Nephron progenitor cell (in vitro differentiated cells): ENCODE measurements at regions not wholly inside any gene's neighbourhood (a gene's known extent, or its start where the extent isn't known, plus 50 kb on each side); places are given as distances from the start of the nearest gene placed in this dataset.

Experiments used
- DNase-seq: peaks from one replicate; pipeline ENCODE4 v3.0.0; 2021
- H3K27ac Mint-ChIP-seq: 2 replicates; pipeline ENCODE4 v1.8.0; 2021; ENCODE audit warnings: mild to moderate bottlenecking, moderate library complexity, mixed read lengths
- H3K27me3 Mint-ChIP-seq: 2 replicates; pipeline ENCODE4 v1.8.0; 2021; ENCODE audit warnings: mild to moderate bottlenecking, low read depth, mixed read lengths; ENCODE audit not compliant: poor library complexity
- H3K36me3 Mint-ChIP-seq: 2 replicates; pipeline ENCODE4 v1.8.0; 2021; ENCODE audit warnings: low read depth, mixed read lengths
- H3K4me1 Mint-ChIP-seq: 2 replicates; pipeline ENCODE4 v1.8.0; 2021; ENCODE audit warnings: mixed read lengths
- H3K4me3 Mint-ChIP-seq: 2 replicates; pipeline ENCODE4 v1.8.0; 2021; ENCODE audit warnings: mild to moderate bottlenecking, moderate library complexity, mixed read lengths
- H3K9me3 Mint-ChIP-seq: 2 replicates; pipeline ENCODE4 v1.8.0; 2021; ENCODE audit warnings: mild to moderate bottlenecking, moderate library complexity, mixed read lengths
- CTCF ChIP-seq: fragments of 200-600 bp; sonication (generic); IDR thresholded peaks from 2 replicates; pipeline ENCODE4 v1.5.0; 2021; ENCODE audit warnings: antibody characterized with exemption

GRCh38 chr10:130929422-130930325 lies 381.8 kb downstream of the TCERG1L start:
- Mint-ChIP-seq H3K27me3 (peaks cover 7% of the 10 kb centered on the region), H3K9me3 (no peaks in the 10 kb centered on the region), H3K27ac (no peak overlapping the region), H3K36me3 (no peaks in the 10 kb centered on the region), H3K4me3 (no peak overlapping the region), H3K4me1 (peaks cover 7% of the 10 kb centered on the region)
- DNase-seq = no peak
- TF ChIP-seq CTCF = no peak

GRCh38 chr10:130930821-130931220 lies 380.7 kb downstream of the TCERG1L start:
- Mint-ChIP-seq H3K4me3 (no peak overlapping the region), H3K27ac (no peak overlapping the region), H3K36me3 (no peaks in the 10 kb centered on the region), H3K9me3 (no peaks in the 10 kb centered on the region), H3K4me1 (peaks cover 7% of the 10 kb centered on the region), H3K27me3 (peaks cover 7% of the 10 kb centered on the region)
- no peak for DNase-seq
- TF ChIP-seq CTCF = no peak

- DNase-seq = no peak
- H3K27me3 Mint-ChIP-seq = peaks cover 7% of the 10 kb centered on the region
- no peak for TF ChIP-seq CTCF
- H3K9me3 Mint-ChIP-seq = no peaks in the 10 kb centered on the region
- H3K4me1 Mint-ChIP-seq = peaks cover 7% of the 10 kb centered on the region
- H3K27ac Mint-ChIP-seq = no peak overlapping the region
- H3K36me3 Mint-ChIP-seq = no peaks in the 10 kb centered on the region
- no peak overlapping the region for H3K4me3 Mint-ChIP-seq
Observed at GRCh38 chr10:130931256-130931655, 380.3 kb downstream of the TCERG1L start.

- no peak overlapping the region for H3K4me3 Mint-ChIP-seq
- H3K27me3 Mint-ChIP-seq = peaks cover 7% of the 10 kb centered on the region
- H3K4me1 Mint-ChIP-seq = peaks cover 7% of the 10 kb centered on the region
- no peak for DNase-seq
- H3K27ac Mint-ChIP-seq = no peak overlapping the region
- H3K36me3 Mint-ChIP-seq = no peaks in the 10 kb centered on the region
- TF ChIP-seq CTCF = no peak
- no peaks in the 10 kb centered on the region for H3K9me3 Mint-ChIP-seq
Observed at GRCh38 chr10:130932326-130933007, 379.1 kb downstream of the TCERG1L start.

GRCh38 chr10:130933008-130933390 lies 378.5 kb downstream of the TCERG1L start:
- H3K27ac Mint-ChIP-seq = no peak overlapping the region
- H3K27me3 Mint-ChIP-seq = peaks cover 7% of the 10 kb centered on the region
- peaks cover 7% of the 10 kb centered on the region for H3K4me1 Mint-ChIP-seq
- no peak overlapping the region for H3K4me3 Mint-ChIP-seq
- H3K36me3 Mint-ChIP-seq = no peaks in the 10 kb centered on the region
- TF ChIP-seq CTCF = no peak
- DNase-seq = no peak
- no peaks in the 10 kb centered on the region for H3K9me3 Mint-ChIP-seq
